Spleen (tissue), 7 donors: ENCODE measurements at regions not wholly inside any gene's neighbourhood (a gene's known extent, or its start where the extent isn't known, plus 50 kb on each side); places are given as distances from the start of the nearest gene placed in this dataset.
"Not testable (repeated sequence)": the region's sequence is repeated elsewhere in the genome, so short reads cannot be mapped to it uniquely, and the experiment has no call there.

Experiments used
- CTCF ChIP-seq, 11 experiments: fragments of 200-600 bp in 7 of 11; fragments of 450-650 bp in 4 of 11; sonication (generic) in 4 of 11; IDR thresholded peaks in 8 of 11; conservative IDR thresholded peaks in 3 of 11; 1 replicate in 7 of 11; 2 replicates in 4 of 11; pipeline versions ENCODE4 v1.4.0 to v1.8.0; 2016 to 2021; ENCODE audit warnings: antibody characterized with exemption in 11 of 11, inconsistent platforms in 4 of 11, mild to moderate bottlenecking in 1 of 11
- POLR2A ChIP-seq, 3 donors: fragments of 450-650 bp; IDR thresholded peaks; one replicate each; pipeline ENCODE4 v1.5.1; 2017; ENCODE audit warnings: antibody characterized with exemption in 3 of 3, mild to moderate bottlenecking in 1 of 3
- POLR2AphosphoS5 ChIP-seq, 3 donors: sonication (generic); formaldehyde crosslinking; IDR thresholded peaks; one replicate each; pipeline ENCODE4 v1.5.1; 2017; ENCODE audit warnings: antibody characterized with exemption in 3 of 3
- donor health status: DM: no; HTN: no; CAD: no; lungs with moderate emphysema.
- donor health status: DM: no; HTN: no; CAD: no.
- donor health status: DM: no; HTN: no; CAD: no.

- not testable (repeated sequence) for TF ChIP-seq CTCF (IDR thresholded peaks at IDR 0.05 in 8 of 11, conservative IDR thresholded peaks at IDR 0.05 in 3 of 11); POLR2AphosphoS5 (IDR thresholded peaks at IDR 0.05); POLR2A (IDR thresholded peaks at IDR 0.05)
Measured at GRCh38 chr2:13531735-13532410, 815.1 kb downstream of the TRIB2 start.
